Astrocyte of the spinal cord (primary cell): ENCODE measurements at regions not wholly inside any gene's neighbourhood (a gene's known extent, or its start where the extent isn't known, plus 50 kb on each side); places are given as distances from the start of the nearest gene placed in this dataset.
"Not testable (repeated sequence)": the region's sequence is repeated elsewhere in the genome, so short reads cannot be mapped to it uniquely, and the experiment has no call there.

Experiments
- DNase-seq: peaks from one replicate; pipeline ENCODE4 v3.0.0; 2011; ENCODE audit warnings: low read depth, low spot score
- H3K4me3 ChIP-seq: 2 replicates; pipeline ENCODE4 v1.5.1; 2011; ENCODE audit warnings: low read depth, mild to moderate bottlenecking, low read length, moderate library complexity
- in situ Hi-C: cut with HindIII; loops from 2 replicates; pipeline ENCODE4 v1.10.0; 2017; ENCODE audit warnings: low sequenced_read_pairs
- TF ChIP-seq, protein P1 (sequence below): IDR thresholded peaks from 2 replicates; pipeline ENCODE4 v1.5.1; 2012; ENCODE audit warnings: low read depth, mild to moderate bottlenecking, low read length, inconsistent platforms

- H3K4me3 ChIP-seq, result no peak overlapping the region
- in situ Hi-C loops, result no loop called here
- DNase-seq, result no peak
- TF ChIP-seq, protein P1, sequence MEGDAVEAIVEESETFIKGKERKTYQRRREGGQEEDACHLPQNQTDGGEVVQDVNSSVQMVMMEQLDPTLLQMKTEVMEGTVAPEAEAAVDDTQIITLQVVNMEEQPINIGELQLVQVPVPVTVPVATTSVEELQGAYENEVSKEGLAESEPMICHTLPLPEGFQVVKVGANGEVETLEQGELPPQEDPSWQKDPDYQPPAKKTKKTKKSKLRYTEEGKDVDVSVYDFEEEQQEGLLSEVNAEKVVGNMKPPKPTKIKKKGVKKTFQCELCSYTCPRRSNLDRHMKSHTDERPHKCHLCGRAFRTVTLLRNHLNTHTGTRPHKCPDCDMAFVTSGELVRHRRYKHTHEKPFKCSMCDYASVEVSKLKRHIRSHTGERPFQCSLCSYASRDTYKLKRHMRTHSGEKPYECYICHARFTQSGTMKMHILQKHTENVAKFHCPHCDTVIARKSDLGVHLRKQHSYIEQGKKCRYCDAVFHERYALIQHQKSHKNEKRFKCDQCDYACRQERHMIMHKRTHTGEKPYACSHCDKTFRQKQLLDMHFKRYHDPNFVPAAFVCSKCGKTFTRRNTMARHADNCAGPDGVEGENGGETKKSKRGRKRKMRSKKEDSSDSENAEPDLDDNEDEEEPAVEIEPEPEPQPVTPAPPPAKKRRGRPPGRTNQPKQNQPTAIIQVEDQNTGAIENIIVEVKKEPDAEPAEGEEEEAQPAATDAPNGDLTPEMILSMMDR, result no peak
Measured at GRCh38 chr6:84998223-84998622, 233.8 kb upstream of the TBX18 start.

DNA sequence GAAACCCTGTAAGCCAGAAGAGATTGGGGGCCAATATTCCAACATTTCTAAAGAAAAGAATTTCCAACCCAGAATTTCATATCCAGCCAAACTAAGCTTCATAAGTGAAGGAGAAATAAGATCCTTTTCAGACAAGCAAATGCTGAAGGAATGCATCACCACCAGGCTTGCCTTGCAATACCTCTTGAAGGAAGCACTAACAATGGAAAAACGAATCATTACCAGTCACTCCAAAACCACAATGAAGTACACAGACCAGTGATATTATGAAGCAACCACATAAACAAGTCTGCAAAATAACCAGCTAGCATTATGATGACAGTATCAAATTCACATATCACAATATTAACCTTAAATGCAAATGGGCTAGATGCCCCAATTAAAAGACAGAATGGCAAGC is 224.4 kb upstream of the TBX18 start:
- in situ Hi-C loops, H3K4me3 ChIP-seq, DNase-seq: not testable (repeated sequence)

GRCh38 chr6:84985490-84985889 is 221.1 kb upstream of the TBX18 start:
- in situ Hi-C loops, DNase-seq, H3K4me3 ChIP-seq: not testable (repeated sequence)

- DNase-seq, result peak; percentile 59
- in situ Hi-C loops, result no loop called here
- TF ChIP-seq, protein P1, result no peak
- H3K4me3 ChIP-seq, result no peak overlapping the region
Measured at GRCh38 chr6:84979541-84979940, 215.1 kb upstream of the TBX18 start.

GRCh38 chr6:84977363-84977705 is 212.9 kb upstream of the TBX18 start:
- no peak overlapping the region for H3K4me3 ChIP-seq
- in situ Hi-C loops, result no loop called here
- no peak for DNase-seq
- TF ChIP-seq, protein P1, result no peak

GRCh38 chr6:84976526-84977362 is 212.3 kb upstream of the TBX18 start:
- in situ Hi-C loops, result no loop called here

DNA sequence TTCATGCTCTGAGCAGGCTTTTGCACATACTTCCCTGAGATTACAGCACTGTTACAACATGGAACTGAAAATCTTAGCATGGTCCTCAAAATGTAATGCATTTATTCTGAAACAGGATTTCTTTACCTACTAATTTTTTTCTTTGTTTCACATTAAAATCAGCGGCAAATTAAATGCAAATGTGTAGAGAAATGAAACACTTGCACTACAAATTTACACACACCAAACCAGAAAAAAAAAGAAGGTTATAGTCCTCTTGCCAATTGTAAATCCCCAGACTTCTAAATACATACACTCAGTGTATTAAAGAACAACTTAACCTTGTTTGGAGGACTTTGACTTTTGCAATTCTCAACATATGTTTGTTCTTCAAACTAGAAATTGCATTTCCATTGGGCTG is 210.9 kb upstream of the TBX18 start:
- H3K4me3 ChIP-seq, result no peak overlapping the region
- in situ Hi-C loops, result no loop called here
- TF ChIP-seq, protein P1, result no peak
- DNase-seq, result no peak

More at GRCh38 chr6:84976526-84977362, 212.3 kb upstream of the TBX18 start:
- TF ChIP-seq, protein P1, result no peak
- no peak overlapping the region for H3K4me3 ChIP-seq
- DNase-seq, result peak; percentile 83

GRCh38 chr6:84973606-84974005 is 209.2 kb upstream of the TBX18 start:
- no peak overlapping the region for H3K4me3 ChIP-seq
- in situ Hi-C loops, result no loop called here
- TF ChIP-seq, protein P1, result no peak
- no peak for DNase-seq
